Ascending aorta (tissue), 2 donors: ENCODE measurements at regions not wholly inside any gene's neighbourhood (a gene's known extent, or its start where the extent isn't known, plus 50 kb on each side); places are given as distances from the start of the nearest gene placed in this dataset.

Source experiments
- DNase-seq, 2 donors: peaks; one replicate each; pipeline ENCODE4 v3.0.0-alpha.2; 2019; ENCODE audit warnings: low spot score in 2 of 2
- H3K27ac ChIP-seq, 2 donors: fragments of 200-600 bp; sonication (generic); one replicate each; pipeline ENCODE4 v1.5.1; 2016 to 2017; ENCODE audit warnings: mild to moderate bottlenecking in 1 of 2
- H3K27me3 ChIP-seq: fragments of 200-600 bp; sonication (generic); one replicate; pipeline ENCODE4 v1.5.1; 2017
- H3K36me3 ChIP-seq, 2 donors: fragments of 200-600 bp; sonication (generic); one replicate each; pipeline ENCODE4 v1.5.1; 2016
- H3K4me1 ChIP-seq, 2 donors: fragments of 200-600 bp; sonication (generic); one replicate each; pipeline ENCODE4 v1.5.1; 2016 to 2017; ENCODE audit warnings: mild to moderate bottlenecking in 1 of 2
- H3K4me3 ChIP-seq, 2 donors: fragments of 200-600 bp; sonication (generic); one replicate each; pipeline ENCODE4 v1.5.1; 2016 to 2017; ENCODE audit warnings: mild to moderate bottlenecking in 1 of 2
- H3K9me3 ChIP-seq, 2 donors: fragments of 200-600 bp; sonication (generic); one replicate each; pipeline ENCODE4 v1.5.1; 2016
- intact Hi-C: fragments of 100-400 bp; cut with DNase I; formaldehyde crosslinking; loops from one replicate; pipeline ENCODE4 v1.15.1; 2023
- TF ChIP-seq, protein P1 (sequence below), 3 experiments: fragments of 200-600 bp in 2 of 3; fragments of 450-650 bp in 1 of 3; sonication (generic) in 2 of 3; IDR thresholded peaks; one replicate each; pipeline ENCODE4 v1.5.1; 2016 to 2019; ENCODE audit warnings: antibody characterized with exemption in 3 of 3, mild to moderate bottlenecking in 1 of 3, moderate library complexity in 1 of 3

DNA sequence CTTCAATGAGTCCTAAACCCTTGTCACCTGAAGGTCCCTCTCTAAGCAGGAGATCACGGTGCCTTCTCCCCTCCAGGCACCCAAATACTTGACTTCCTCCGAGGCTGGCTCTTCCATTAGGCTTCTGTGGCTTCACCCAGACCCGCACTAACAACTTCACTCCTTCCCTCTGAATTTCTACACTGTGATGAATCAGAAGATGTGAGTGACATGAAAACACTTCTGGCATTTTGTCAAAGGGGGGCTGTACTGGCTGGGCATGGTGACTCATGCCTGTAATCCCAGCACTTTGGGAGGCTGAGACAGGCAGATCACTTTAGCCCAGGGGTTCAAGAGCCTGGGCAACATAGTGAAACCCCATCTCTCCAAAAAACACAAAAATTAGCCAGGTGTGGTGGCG is 72.6 kb upstream of the CNEP1R1 start:
- intact Hi-C loops = no loop called here
- Histone ChIP-seq H3K27ac (no peak overlapping the region), H3K4me3 (no peak overlapping the region), H3K36me3 (no peaks in the 10 kb centered on the region), H3K4me1 (no peaks in the 10 kb centered on the region), H3K27me3 (no peaks in the 10 kb centered on the region), H3K9me3 (no peaks in the 10 kb centered on the region)
- no peak for DNase-seq
- TF ChIP-seq, protein P1, sequence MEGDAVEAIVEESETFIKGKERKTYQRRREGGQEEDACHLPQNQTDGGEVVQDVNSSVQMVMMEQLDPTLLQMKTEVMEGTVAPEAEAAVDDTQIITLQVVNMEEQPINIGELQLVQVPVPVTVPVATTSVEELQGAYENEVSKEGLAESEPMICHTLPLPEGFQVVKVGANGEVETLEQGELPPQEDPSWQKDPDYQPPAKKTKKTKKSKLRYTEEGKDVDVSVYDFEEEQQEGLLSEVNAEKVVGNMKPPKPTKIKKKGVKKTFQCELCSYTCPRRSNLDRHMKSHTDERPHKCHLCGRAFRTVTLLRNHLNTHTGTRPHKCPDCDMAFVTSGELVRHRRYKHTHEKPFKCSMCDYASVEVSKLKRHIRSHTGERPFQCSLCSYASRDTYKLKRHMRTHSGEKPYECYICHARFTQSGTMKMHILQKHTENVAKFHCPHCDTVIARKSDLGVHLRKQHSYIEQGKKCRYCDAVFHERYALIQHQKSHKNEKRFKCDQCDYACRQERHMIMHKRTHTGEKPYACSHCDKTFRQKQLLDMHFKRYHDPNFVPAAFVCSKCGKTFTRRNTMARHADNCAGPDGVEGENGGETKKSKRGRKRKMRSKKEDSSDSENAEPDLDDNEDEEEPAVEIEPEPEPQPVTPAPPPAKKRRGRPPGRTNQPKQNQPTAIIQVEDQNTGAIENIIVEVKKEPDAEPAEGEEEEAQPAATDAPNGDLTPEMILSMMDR (IDR thresholded peaks at IDR 0.05) = no peak

DNA sequence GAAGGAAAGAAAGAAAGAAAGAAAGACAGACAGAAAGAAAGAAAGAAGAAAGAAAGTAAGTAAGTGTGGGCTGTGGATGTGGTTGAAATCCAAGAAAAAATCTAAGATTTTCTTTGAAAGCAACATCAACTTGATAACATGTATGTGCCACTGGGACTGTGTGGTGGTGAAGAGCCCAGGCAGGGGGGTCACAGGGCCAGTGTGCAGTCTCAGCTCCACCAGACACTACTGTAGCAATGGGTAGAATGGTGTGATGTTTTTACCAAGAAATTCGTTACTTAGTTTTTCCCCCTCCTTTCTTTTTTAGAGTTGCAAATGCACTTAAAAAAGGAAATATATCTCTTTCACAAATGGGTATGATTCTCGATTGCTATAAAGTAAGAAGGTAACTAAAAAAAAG is 71.9 kb upstream of the CNEP1R1 start:
- TF ChIP-seq, protein P1 (IDR thresholded peaks at IDR 0.05) = no peak
- H3K4me3 ChIP-seq = no peak overlapping the region
- intact Hi-C loops = no loop called here
- no peaks in the 10 kb centered on the region for H3K27me3 ChIP-seq
- H3K27ac ChIP-seq = no peak overlapping the region
- no peaks in the 10 kb centered on the region for H3K4me1 ChIP-seq
- no peaks in the 10 kb centered on the region for H3K36me3 ChIP-seq
- no peak for DNase-seq
- no peaks in the 10 kb centered on the region for H3K9me3 ChIP-seq

DNA sequence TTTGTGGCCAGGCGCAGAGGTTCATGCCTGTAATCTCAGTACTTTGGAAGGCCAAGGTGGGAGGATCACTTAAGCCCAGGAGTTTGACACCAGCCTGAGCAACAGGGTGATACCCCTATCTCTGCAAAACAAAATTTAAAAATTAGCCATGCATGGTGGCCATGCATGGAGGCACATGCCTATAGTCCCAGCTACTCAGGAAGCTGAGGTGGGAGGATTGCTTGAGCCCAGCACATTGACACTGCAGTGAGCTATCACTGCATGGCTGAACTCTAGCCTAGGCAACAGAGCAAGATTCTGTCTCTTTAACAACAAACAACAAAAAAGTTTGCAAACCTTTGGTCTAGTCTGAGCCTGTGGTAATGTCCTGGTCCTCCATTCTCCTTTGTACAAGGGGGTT is 69.2 kb upstream of the CNEP1R1 start:
- no peaks in the 10 kb centered on the region for H3K27me3 ChIP-seq
- no peak overlapping the region for H3K27ac ChIP-seq
- TF ChIP-seq, protein P1 (IDR thresholded peaks at IDR 0.05) = no peak
- H3K9me3 ChIP-seq = no peaks in the 10 kb centered on the region
- H3K36me3 ChIP-seq = no peaks in the 10 kb centered on the region
- H3K4me3 ChIP-seq = no peak overlapping the region
- DNase-seq = no peak
- no peaks in the 10 kb centered on the region for H3K4me1 ChIP-seq
- intact Hi-C loops = no loop called here

DNA sequence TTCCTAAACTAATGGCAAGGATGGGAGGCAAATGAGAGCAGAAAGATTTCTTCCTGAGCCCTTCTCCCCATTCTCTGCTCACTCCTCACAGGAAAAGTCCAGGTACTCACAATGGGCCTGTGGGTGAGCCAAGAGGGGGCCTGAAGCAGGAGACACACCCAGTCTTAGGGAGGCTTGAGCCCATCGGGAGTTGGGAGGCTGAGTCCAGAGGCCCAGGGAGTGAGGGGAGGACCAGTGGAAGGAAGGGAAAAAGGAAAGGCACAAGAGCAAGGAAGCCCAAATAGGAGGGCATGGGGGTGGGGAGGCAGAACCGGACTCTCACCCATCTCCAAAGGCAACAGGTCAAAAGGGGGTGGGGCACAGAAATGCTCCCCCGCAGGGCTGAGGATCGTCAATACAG is 68.1 kb upstream of the CNEP1R1 start:
- Histone ChIP-seq H3K4me3 (no peak overlapping the region), H3K9me3 (no peaks in the 10 kb centered on the region), H3K4me1 (no peaks in the 10 kb centered on the region), H3K36me3 (no peaks in the 10 kb centered on the region), H3K27ac (no peak overlapping the region), H3K27me3 (no peaks in the 10 kb centered on the region)
- no peak for DNase-seq
- TF ChIP-seq, protein P1 (IDR thresholded peaks at IDR 0.05) = no peak
- intact Hi-C loops = no loop called here

DNA sequence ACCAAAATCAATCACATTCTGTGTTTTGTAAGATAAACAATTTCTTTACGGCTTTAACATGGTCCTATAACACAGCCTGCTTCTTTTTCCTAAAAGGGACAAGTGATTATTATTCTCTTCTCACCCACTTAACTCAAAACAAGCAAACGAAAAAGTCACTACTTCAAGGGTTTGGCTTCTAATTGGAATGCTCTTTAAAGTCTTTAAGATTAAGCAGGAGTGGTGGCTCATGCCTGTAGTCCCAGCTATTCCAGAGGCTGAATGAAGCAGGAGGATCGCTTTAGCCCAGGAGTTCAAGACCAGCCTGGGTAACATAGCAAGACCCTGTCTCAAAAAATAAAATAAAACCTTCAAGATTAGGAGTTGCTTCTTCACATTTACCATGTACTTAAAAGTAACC is 66.6 kb upstream of the CNEP1R1 start:
- Histone ChIP-seq H3K4me3 (no peak overlapping the region), H3K27me3 (no peaks in the 10 kb centered on the region), H3K9me3 (no peaks in the 10 kb centered on the region), H3K36me3 (no peaks in the 10 kb centered on the region), H3K27ac (no peak overlapping the region), H3K4me1 (no peaks in the 10 kb centered on the region)
- DNase-seq = no peak
- TF ChIP-seq, protein P1 (IDR thresholded peaks at IDR 0.05) = no peak
- intact Hi-C loops = no loop called here

DNA sequence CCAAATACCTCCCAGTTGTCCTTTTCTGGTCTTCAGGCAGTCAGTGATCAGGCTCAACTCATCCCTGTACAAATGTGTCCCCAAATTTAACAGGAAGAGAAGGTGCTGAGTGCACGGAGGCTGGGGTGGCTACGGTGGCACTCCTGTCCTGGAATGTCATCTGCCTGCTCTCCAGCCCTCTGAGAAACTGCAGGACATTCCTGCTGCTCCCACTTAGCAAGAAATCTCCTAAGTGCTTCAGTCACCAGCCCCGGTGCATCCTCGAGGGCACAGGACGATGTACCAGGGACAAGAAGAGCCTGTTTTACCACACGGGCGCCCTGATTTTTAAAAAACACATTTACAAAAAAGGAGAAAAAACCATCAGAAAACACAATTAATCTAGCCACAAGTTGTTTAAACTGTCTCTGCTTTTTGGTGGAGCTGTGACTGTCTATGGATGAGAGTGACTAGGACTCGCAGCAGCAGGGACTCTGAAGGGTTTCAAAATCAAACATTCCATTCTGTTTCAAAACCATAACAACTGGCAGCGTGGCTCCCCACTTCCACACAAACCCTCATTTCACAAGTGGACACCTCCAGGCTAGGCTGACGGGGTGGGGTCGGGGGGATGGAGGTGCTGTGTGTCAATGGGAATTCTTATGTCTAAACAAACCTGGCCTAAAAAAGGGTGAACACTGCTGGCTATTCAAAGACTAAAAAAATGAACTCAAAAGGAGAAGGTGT is 65.3 kb upstream of the CNEP1R1 start:
- Histone ChIP-seq H3K36me3 (no peaks in the 10 kb centered on the region), H3K27ac (no peak overlapping the region), H3K9me3 (no peaks in the 10 kb centered on the region), H3K27me3 (no peaks in the 10 kb centered on the region), H3K4me1 (no peaks in the 10 kb centered on the region), H3K4me3 (no peak overlapping the region)
- no peak for DNase-seq
- intact Hi-C loops = no loop called here
- TF ChIP-seq, protein P1 (IDR thresholded peaks at IDR 0.05) = no peak
